Mesenteric fat pad (tissue), 1 donor: ENCODE measurements at regions not wholly inside any gene's neighbourhood (a gene's known extent, or its start where the extent isn't known, plus 50 kb on each side); places are given as distances from the start of the nearest gene placed in this dataset.

ENCODE experiments used
- DNase-seq: peaks from one replicate; pipeline ENCODE4 v3.0.0-alpha.2; 2020; ENCODE audit warnings: low spot score
- donor health status: DM: yes; HTN: yes; CAD: no.

DNA sequence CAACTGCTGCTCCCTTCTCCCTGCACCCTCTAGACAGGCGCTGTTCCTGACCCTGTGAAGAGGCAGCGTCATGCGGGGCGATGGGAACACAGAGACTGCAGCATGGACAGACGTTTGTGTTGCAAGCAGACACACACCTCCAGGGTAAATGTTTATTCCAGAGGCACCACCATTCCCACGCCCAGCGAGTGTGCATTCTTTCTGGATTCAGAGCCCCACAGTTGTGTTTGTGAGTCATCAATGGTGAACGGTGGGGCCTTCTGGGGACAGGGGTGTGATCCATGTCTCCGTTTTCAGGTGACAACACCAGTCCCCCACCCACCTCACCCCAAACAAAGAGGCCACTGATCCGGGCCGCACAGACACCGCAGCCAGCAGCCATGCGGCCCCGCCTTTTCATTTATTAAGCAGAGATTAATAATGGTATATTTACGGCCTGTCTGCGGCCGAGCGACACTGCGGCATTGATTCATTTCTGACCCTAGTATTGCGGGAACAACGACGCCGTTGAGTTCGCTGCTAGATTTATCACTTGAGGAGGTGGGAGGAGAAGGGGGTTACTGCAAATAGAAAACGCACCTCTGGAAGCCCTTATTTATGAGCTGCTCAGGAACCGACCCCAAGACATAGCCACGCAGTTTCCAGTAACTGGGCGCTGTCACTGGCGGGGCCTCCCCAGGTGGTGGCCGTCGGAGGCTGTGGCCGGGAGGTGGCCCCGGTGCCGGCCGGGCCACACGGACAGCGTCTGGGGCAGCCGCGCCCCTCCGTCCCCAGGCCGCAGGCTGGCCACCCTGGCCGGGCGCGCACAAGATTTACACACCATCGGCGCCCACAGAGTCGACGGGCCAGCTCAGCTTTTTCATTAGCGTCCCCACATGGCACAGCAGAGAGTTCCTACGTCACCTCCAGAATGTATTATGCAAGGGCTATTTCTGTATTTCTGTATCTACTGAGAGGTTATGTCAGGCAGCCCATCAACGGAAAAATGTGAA lies 367.6 kb downstream of the THBS2 start:
- peak; percentile 71 for DNase-seq

DNA sequence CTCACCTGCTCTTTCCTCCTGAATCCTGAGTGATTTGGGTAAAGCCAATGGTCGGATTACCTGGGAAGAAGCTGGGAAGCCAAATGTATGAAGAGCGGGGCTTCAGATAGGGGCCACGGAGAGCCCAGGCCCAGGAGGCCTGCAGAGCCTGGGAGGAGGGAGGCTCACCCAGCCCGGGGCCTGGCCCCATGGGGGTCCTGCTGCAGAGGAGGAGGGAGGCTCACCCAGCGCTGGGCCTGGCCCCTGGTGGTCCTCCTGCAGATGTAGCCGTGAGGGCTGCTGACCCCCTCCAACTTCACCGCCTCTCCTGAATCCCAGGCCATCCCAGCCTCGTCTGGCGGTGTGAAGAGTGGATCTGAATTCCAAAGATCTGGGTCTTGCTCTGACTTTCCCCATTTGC lies 368.4 kb downstream of the THBS2 start:
- no peak for DNase-seq

DNA sequence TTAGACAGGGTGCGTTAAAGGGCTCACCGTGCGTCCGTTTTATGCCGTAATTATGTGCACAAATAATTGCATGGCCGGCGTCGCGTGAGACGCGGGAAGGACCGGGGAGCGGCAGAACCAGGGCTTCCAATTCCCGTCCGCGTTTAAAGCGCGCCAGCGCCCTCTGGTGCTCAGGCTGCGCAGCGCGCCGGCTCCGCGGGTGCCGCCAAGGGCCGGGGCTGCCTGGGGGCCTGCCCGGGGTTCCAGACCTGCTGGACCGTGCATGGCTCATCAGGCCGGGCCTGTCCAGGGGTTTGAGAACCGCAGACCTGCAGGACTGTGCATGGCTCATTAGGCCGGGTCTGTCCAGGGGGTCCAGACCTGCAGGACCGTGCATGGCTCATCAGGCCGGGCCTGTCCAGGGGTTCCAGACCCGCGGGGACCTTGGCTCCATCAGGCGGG lies 369.0 kb downstream of the THBS2 start:
- DNase-seq, result peak; percentile 95

DNA sequence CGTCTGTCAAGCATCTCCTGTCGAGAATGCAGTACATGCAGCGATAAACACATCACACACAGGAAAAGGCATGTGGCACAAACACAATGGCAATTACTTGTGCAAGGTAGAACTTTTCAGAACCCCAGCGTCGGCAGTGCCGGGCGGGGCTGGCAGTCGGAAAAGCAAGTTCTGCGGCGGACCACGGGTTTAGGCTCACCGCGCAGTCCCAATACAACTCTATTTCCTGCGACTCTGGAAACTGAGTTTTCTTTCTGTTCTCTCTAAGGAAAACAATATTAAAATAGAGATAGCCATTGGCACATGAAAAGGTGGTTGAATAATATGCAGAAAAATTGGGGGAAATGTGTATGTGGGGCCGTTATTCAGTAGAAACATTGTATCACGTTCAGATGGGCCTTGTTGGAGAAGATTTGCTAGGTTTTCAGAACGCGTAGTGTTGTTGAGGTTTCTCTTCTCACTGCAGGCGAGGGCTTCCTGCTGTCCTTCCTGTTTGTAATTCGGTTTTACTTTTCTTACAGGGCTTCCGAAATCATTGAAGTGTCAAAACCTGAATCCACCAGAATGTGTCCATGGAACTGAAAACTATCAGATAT lies 369.5 kb downstream of the THBS2 start:
- no peak for DNase-seq

DNA sequence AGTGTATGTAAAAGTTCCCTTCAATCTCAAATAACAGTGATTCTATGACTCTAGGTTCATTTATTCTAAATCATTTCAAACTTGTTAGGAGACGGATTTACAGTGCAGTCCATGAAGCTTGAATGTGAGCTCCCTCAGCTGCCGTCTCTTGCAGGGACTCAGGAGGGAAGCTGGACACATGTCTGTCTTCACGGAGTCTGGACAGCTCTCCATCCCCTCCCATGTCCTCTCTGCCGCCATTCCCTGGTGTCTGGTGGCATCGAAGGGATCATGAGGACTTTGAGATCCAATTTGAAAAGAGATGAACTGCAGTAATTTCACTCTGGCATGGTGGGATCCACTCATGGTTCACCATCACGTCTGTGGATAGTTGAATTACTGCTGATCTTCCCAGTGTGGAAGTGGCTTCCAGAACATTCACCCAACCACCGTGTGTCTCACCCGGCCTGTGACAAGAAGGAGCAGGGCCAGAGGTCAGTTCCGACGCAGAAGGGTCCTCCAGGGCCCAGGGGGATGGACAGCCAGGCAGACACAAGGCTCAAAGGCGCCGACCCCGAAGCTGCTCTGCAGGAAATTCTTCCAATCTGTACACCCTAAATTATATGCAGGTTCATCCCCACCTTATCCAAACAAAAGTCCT lies 370.1 kb downstream of the THBS2 start:
- no peak for DNase-seq

DNA sequence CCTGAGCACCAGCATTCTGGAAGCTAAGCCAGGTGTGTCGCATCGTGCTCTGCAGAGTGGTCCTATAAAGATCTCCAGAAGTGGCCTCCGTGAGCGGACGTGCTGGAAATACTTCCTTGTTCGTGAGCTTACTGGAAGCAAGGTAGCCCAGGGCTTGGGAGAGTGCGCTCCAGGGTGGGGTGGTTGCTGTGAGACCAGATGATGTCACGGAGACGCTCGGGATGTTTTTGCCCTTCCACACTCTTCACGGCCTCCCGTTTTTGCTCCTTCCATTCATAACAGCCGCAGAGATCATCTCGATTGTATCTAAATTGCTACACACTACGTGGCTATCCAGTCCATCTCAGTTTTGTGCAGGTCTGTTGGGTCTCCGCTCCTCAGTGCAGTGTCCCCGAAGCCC lies 373.4 kb downstream of the THBS2 start:
- DNase-seq, result no peak

DNA sequence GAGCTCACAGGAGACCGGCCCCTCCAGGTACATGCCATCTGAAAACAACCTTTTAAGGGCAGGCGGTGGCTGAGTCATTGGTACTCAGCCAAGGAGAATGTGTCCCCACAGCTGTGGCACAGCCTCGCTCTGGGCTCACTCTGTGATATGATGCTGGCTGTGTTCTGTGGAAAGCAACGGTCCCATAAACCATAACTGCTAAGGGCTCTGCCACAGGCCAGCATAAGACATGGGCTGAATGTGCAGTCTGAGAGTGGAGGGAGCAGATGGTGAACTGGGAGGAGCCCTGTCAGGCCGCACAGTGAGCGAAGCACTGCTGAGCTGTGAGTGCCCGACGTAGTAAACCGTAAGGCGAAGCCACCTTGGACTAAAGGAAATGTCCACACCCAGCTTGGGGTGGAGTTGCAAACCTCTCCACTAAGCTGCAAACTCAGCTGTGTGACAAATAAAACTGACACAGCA lies 375.8 kb downstream of the THBS2 start:
- no peak for DNase-seq

DNA sequence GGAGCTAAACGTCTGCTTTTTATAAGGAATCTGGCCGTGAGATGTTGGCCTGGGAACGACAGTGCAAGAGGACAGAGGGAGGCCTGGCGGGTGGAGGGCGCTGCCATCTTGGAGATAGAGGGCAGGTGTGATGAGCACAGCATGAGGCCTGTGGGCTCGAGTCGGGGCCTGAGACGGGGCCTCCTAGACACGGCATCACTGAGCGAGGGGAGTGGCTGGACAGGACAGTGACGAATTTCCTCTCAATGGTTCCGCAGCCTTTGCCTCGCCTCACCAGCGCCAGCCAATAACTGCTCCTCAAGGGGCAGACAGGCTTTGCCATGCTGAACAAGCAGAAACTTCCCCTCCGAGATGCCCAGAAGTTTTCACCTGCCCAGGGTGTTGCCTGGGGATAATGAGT lies 376.7 kb downstream of the THBS2 start:
- no peak for DNase-seq

DNA sequence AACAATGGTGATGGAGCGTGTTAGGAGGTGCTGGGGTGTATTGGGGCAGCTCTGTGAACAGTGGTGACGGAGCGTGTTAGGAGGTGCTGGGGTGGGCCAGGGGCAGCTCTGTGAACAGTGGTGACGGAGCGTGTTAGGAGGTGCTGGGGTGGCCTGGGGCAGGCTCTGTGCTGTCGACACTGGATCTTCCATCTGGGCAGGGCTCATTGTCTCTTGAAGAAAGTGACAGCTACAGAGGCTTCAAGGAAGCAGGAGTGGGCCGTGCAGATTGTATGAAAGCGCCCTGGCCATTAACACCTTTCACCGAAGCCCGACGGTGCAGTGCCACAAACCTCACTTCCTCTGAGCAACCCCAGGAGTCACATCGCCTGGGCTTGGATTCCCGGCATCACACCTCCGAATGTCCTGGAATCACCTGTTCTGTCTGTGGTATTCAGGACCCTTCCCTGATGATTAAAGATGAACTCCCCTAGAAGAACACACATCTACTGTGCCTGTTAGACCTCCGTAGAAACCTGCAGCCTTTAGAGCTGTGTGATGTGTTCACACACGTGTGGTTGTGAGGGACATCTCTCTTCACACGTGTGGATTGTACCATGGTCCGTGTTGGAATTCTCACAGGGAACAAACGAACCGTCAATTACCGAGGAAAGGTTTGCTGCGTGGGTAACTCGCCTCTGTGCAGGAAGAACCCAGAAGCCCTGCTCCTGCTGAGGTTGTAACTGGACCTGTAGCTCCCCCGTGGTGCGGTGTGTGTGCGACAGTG lies 377.7 kb downstream of the THBS2 start:
- no peak for DNase-seq

DNA sequence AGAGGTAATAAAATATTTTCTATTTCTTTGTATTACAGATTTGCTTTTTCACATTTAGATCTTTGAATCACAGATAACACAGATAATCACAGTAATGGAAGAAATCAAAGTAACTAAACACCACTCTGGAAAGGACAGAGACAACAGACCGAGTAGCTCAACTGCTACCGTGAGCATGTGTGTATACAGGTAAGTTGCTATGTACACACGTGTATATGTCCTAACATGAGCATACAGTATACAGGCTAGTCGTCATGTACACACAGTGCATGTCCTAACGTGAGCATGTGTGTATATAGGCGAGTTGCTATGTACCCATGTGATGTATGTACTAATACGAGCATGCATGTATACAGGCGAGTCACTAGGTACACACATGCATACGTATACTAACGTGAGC lies 379.0 kb downstream of the THBS2 start:
- DNase-seq, result no peak

DNA sequence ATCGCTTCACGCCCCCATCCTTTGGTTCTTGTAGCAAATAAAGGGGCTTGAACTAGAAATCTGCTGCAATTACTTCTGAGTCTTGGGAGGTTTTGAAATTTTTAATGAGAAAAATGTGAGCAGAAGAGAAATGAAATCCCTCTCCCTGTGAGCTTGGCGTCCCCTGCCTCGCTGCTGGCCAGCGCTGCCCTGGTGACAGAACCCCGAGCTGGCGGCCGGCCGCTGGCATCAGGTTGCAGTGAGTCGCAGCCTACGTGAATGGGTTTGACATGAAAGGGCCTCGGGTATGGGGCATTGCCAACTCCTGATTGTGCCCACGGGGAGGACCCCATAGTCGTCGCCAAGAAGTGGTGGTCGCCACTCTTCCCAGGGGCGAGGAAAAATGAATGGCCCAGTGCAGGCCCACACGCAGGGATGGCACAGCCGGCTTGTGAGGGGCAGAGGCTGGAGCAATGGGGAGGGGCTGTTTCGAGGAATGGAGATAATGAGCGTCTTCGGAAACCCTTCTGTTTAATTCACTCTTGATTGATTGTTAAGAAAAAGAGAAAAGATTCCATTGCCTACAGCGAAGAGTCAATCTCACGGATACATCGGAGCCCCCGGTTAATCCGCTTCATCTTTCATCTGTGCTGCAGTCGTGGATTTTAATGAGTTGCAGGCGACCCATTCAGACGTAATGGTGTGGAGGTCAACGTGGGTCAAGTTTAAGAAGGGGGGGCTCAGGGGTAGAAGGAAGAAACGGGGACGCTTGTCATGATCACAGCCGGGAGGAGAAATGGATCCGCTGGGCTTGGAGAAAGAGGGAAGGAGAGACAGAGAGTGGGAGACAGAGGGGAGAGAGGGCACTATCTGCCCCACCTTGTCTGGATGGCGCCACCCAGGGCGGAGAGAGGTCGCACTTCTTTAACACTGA lies 380.1 kb downstream of the THBS2 start:
- DNase-seq, result no peak

DNA sequence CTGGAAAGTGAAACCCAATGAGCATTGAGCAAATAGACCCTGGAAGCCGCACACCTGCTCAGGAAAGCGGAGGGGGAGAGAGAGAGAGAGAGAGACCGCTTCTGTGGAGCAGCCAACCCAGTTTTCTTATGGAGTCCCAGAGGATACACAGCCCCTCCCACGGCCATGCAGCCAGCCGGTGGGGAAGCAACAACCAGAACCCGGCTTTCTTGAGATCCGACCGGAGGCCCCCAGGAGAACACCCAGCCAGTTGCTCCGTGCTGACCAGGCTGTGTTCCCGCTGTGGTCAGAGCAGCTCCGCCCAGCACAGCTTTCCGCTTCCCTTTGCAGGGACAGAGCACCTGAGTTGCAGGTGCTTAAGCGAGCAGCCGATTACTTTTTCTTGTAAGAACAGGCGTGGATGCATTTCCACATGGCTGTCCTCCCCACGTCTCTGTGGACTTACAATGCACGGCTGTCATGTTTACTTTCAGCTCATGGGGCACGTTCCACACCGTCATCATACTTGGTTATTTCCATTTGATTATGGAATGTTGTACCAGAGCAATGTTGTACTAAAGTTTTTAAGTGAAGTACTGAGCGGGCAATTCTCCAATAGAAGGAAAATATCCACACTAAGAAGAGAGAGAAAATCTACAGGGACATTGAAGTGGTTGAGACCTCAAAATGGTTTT lies 381.9 kb downstream of the THBS2 start:
- no peak for DNase-seq

DNA sequence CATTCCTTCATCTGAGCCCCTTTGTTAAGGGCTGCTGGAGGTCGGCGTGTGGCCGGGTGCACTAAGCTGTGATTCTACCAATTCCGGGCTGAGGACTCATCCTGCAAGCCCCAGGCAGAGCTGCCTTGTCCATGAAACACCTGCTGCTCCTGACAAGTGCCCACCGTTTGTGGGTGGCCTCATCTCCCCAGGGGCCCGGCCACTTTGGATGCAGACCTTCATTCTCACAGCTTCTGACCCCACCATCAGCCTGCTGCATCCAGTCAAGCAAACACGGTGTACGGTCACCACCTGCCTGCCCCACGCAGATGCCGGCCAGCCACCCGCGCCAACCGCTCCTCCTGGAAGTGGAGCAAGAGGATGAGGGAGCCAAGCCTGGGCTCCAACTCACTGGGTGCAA lies 382.7 kb downstream of the THBS2 start:
- DNase-seq, result no peak

DNA sequence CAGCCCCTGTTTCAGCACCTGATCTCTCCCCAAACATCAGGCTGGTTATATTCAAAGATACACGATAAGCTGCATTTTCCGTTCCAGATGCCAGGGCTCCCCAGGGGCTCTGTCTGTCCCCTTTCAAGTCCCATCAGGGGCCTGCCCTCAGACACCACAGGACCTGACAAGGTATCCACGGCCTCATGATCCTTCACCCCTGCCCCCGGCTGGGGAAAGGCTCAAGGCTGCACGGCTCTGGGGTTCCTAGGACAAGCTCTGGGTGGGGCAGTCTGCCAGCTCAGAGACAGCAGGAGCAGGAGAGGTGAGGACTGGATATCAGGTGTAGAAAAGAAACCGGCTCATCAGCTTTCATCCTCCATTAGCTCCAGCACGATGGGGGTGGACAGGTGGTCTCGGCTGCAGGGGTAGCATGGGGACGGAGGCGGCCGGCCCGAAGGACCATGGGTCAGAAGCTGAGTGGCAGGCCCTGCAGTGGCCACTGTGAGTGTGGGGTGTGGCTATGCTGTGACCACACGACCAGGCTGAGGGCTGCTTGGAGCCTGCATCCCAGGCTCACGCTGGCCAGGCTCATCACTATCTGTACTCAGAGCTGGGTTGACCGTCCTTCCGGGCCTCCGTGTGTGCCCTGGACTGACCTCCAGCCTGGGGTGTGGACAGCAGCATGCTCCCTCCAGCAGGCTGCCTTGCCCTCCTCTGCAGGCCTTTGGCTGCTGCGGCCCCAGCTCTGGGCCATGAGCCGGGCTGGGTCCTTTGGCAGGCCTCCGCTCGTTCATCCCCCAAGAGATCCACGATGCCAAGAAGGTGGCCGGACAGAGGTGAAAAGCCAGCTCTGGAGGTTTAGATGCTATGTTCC lies 386.2 kb downstream of the THBS2 start:
- DNase-seq, result no peak

DNA sequence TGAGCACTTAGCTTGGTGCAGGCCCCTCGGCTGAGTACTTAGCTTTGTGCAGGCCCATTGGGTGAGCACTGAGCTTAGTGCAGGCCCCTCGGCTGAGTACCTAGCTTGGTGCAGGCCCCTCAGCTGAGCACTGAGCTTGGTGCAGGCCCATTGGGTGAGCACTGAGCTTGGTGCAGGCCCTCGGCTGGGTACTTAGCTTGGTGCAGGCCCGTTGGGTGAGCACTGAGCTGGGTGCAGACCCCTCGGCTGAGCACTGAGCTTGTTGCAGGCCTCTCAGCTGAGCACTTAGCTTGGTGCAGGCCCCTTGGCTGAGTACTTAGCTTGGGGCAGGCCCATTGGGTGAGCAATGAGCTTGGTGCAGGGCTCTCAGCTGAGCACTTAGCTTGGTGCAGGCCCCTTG lies 387.1 kb downstream of the THBS2 start:
- no peak for DNase-seq

DNA sequence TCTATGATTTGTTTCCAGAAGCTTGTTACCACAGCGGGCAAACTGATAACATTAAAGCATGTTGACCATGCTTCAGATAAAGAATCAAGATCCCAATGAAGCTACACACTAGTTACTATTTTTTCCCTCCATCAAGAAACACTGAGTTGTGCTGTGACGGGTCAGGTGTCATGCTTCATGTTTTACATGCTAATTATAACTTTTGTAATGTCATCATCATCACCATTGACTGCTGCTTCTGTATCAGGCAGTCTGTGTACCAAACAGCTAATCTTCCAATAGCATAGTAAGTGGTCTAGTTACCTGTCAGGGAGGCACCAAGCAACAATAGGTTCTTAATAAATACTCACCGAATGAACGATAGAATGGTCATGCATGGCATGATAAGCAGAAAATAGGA lies 388.1 kb downstream of the THBS2 start:
- no peak for DNase-seq

DNA sequence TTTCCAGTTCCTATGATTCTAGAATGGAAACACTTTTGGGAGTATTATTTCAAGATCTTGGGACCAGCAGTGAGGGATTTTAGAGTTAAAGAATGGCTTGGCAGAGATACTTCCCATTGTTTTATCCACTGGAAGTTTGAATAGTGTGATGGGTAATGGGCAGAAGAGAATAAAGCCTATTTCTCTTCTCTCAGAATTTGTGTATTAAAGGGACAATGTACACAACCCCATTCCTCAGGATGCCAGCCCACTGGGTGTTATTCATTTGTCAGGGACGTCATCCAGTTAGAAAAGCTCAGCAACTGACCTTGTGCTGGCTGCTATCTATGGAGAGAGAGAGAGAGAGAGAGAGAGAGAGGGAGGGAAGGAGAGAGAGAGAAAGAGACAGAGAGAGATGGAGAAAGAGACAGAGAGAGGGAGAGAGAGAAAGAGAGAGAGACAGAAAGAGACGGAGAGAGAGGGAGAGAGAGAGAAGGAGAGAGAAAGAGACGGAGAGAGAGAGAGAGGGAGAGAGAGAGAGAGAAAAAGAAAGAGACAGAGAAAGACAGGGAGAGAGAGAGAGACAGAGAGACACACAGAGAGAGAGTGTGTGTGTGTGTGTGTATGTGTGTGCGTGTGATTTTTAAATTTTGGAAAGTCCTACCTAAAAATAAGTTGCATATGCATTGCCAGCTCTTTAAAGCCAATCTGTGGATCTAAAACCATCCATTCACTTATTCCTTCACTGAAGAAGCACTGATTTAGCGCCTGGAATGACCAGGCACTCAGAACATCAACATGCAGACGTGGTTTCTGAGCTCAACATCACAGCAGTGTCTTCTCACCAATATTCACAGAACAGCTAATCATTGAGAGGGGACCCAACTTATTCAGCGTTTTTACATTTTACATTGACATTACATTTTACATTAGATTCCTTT lies 388.8 kb downstream of the THBS2 start:
- DNase-seq, result no peak

DNA sequence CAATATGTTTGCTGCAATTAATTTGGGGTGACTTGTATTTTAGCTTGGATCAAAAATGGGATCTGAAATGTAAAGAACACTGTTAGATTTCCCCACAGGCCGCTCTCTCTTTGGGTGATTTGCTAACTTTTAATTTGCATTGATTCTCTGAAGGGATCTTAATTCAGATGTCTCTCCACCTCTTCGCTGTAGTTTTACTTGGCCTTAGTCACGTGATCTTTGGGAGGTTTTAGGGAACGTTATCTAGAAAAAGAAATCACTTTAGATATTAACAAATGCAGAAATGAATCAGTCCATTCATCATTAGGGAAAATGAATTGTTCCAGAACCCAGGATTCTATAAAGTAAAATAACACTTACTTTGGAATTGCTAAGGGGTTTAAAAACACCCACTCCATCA lies 390.2 kb downstream of the THBS2 start:
- no peak for DNase-seq
